DND-41 (cell line): ENCODE measurements at regions not wholly inside any gene's neighbourhood (a gene's known extent, or its start where the extent isn't known, plus 50 kb on each side); places are given as distances from the start of the nearest gene placed in this dataset.

Experiments used
- ATAC-seq: fragments of 200-7000 bp; cut with Tn5 transposase; 3 replicates; pipeline ENCODE4 v1.9.1; 2021; ENCODE audit warnings: low read depth; ENCODE audit not compliant: insufficient read depth
- DNase-seq: peaks from one replicate; pipeline ENCODE4 v3.0.0-alpha.2; 2020
- H2AFZ ChIP-seq: 2 replicates; pipeline ENCODE4 v1.6.0; 2012; ENCODE audit warnings: low read depth, low read length
- H3K27ac ChIP-seq: 2 replicates; pipeline ENCODE4 v1.5.1; 2012; ENCODE audit warnings: low read length, inconsistent platforms
- H3K27me3 ChIP-seq: fragments of 200-600 bp; sonication (generic); 2 replicates; pipeline ENCODE4 v1.6.0; 2012; ENCODE audit warnings: low read length, mild to moderate bottlenecking, inconsistent platforms; ENCODE audit not compliant: insufficient read depth, poor library complexity
- H3K36me3 ChIP-seq: 2 replicates; pipeline ENCODE4 v1.5.1; 2012; ENCODE audit warnings: low read length, inconsistent platforms; ENCODE audit not compliant: insufficient read depth
- H3K4me1 ChIP-seq: 2 replicates; pipeline ENCODE4 v1.5.1; 2012; ENCODE audit warnings: mild to moderate bottlenecking, low read length; ENCODE audit not compliant: insufficient read depth
- H3K4me2 ChIP-seq: 2 replicates; pipeline ENCODE4 v1.6.0; 2012; ENCODE audit warnings: mild to moderate bottlenecking, moderate library complexity, low read length, inconsistent platforms; ENCODE audit not compliant: insufficient read depth
- H3K4me3 ChIP-seq, 2 experiments: fragments of 200-600 bp in 1 of 2; shearing (Covaris generic) in 1 of 2; 2 replicates each; pipeline ENCODE4 v1.5.1; 2012 to 2016; ENCODE audit warnings: inconsistent platforms in 2 of 2, low read length in 2 of 2, mild to moderate bottlenecking in 2 of 2, low read depth in 1 of 2, moderate library complexity in 1 of 2
- H3K79me2 ChIP-seq: 2 replicates; pipeline ENCODE4 v1.6.0; 2012; ENCODE audit warnings: low read length, inconsistent platforms; ENCODE audit not compliant: insufficient read depth
- H3K9ac ChIP-seq: 2 replicates; pipeline ENCODE4 v1.6.0; 2012; ENCODE audit warnings: low read depth, mild to moderate bottlenecking, inconsistent platforms, low read length, moderate library complexity
- H3K9me3 ChIP-seq: 2 replicates; pipeline ENCODE4 v1.5.1; 2012; ENCODE audit warnings: low read length, moderate library complexity, mild to moderate bottlenecking, inconsistent platforms; ENCODE audit not compliant: insufficient read depth, severe bottlenecking
- H4K20me1 ChIP-seq: 2 replicates; pipeline ENCODE4 v1.6.0; 2012; ENCODE audit warnings: low read length; ENCODE audit not compliant: insufficient read depth
- EZH2 ChIP-seq: IDR thresholded peaks from 3 replicates; pipeline ENCODE4 v1.6.1; 2012; ENCODE audit warnings: borderline replicate concordance, low read depth, mild to moderate bottlenecking, moderate library complexity, low read length, inconsistent platforms; ENCODE audit not compliant: severe bottlenecking
- TF ChIP-seq, protein P1 (sequence below): IDR thresholded peaks from 2 replicates; pipeline ENCODE4 v1.5.1; 2012; ENCODE audit warnings: borderline replicate concordance, low read length, moderate library complexity, mild to moderate bottlenecking; ENCODE audit not compliant: poor library complexity, severe bottlenecking; ENCODE audit errors: extremely low read depth

DNA sequence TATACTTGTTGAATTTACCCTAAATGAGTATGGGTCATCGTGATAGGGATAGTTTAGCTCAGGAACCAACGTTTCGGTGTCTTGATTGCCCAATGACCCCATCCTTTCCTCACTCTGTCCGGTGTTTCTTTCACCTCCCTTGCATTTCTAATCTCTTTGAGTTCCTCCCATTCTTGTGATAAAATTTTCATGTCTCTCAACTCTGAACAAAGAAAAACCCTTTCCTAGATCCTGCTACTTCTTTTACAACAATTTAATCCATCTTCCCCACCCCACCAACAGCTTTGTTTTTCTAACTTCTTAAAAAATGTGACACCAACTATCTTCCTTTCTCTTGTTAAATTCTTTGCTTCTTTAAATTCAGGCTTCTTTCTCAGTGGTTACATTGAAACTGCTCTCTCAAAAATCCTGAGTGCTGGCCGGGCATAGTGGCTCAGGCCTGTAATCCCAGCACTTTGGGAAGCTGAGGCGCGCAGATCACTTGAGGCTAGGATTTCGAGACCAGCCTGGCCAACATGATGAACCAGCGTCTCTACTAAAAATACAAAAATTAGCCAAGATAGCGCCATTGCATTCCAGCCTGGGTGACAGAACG lies 130.3 kb upstream of the MINDY3 start:
- Histone ChIP-seq H3K36me3 (no peaks in the 10 kb centered on the region), H4K20me1 (no peaks in the 10 kb centered on the region), H3K27ac (no peak overlapping the region), H3K4me1 (no peaks in the 10 kb centered on the region), H3K4me3 (no peak overlapping the region), H3K9me3 (no peaks in the 10 kb centered on the region), H3K4me2 (no peak overlapping the region), H3K27me3 (no peaks in the 10 kb centered on the region), H3K79me2 (no peaks in the 10 kb centered on the region), H2AFZ (no peak overlapping the region), H3K9ac (no peak overlapping the region)
- no peak for DNase-seq
- ATAC-seq: no peak
- TF ChIP-seq EZH2: no peak
- TF ChIP-seq, protein P1, sequence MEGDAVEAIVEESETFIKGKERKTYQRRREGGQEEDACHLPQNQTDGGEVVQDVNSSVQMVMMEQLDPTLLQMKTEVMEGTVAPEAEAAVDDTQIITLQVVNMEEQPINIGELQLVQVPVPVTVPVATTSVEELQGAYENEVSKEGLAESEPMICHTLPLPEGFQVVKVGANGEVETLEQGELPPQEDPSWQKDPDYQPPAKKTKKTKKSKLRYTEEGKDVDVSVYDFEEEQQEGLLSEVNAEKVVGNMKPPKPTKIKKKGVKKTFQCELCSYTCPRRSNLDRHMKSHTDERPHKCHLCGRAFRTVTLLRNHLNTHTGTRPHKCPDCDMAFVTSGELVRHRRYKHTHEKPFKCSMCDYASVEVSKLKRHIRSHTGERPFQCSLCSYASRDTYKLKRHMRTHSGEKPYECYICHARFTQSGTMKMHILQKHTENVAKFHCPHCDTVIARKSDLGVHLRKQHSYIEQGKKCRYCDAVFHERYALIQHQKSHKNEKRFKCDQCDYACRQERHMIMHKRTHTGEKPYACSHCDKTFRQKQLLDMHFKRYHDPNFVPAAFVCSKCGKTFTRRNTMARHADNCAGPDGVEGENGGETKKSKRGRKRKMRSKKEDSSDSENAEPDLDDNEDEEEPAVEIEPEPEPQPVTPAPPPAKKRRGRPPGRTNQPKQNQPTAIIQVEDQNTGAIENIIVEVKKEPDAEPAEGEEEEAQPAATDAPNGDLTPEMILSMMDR: no peak

DNA sequence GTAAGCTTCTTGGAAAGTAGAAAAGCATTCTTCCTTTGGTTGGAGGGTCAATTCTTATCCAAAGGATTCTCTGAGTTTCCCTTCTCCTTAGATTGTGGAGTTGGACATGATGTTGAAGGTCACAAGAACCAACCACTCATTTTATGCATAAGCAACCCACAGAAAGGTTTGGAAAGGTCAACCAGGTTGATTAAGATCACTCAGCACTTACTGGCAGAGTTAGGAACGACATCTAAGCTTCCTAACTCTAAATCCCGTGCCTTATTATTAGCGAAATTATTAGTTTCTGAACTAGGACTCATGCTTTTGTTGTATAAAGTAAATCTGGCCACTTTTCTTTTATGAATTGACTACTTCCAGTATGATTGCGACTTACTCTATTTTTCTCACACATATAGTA lies 137.0 kb upstream of the MINDY3 start:
- Histone ChIP-seq H4K20me1 (no peaks in the 10 kb centered on the region), H3K9me3 (peaks cover 3% of the 10 kb centered on the region), H3K27ac (no peak overlapping the region), H2AFZ (no peak overlapping the region), H3K9ac (no peak overlapping the region), H3K4me1 (no peaks in the 10 kb centered on the region), H3K4me3 (no peak overlapping the region), H3K79me2 (no peaks in the 10 kb centered on the region), H3K4me2 (no peak overlapping the region), H3K27me3 (no peaks in the 10 kb centered on the region), H3K36me3 (no peaks in the 10 kb centered on the region)
- no peak for TF ChIP-seq EZH2
- TF ChIP-seq, protein P1: no peak
- no peak for DNase-seq
- ATAC-seq: no peak

DNA sequence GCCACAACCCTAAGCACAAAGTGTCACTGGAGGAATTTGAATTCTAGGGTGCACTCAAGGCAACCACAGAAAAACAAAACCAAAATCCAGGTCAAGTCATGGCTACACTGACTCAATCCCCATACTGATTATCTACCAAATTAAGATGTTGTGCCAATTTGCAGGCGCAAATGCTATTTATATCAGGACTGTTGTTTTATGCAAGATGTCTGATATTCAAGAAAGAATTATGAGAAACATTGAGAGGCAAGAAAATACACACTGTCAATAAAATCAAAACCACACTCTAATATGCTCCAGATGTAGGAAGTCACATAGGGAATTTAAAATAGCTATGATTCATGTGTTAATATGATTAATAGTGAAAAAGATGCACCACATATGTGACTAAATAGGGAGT lies 141.3 kb upstream of the MINDY3 start:
- Histone ChIP-seq H3K36me3 (no peaks in the 10 kb centered on the region), H3K27me3 (no peaks in the 10 kb centered on the region), H3K27ac (no peak overlapping the region), H2AFZ (no peak overlapping the region), H4K20me1 (no peaks in the 10 kb centered on the region), H3K9ac (no peak overlapping the region), H3K4me2 (no peak overlapping the region), H3K9me3 (peaks cover 23% of the 10 kb centered on the region), H3K79me2 (no peaks in the 10 kb centered on the region), H3K4me3 (no peak overlapping the region), H3K4me1 (peaks cover 23% of the 10 kb centered on the region)
- TF ChIP-seq EZH2: no peak
- TF ChIP-seq, protein P1: no peak
- DNase-seq (no peak), ATAC-seq (no peak)
